ENCODE measurements at regions not wholly inside any gene's neighbourhood (a gene's known extent, or its start where the extent isn't known, plus 50 kb on each side); places are given as distances from the start of the nearest gene placed in this dataset.
A peak's percentile ranks its signal among the peaks of the same experiment; 100 is the strongest.

- no peak for DNase-seq
These were observed 604.9 kb upstream of the KCNMB2 start for GRCh38 chr3:177931346-177931745.

- DNase-seq: no peak
These were observed 603.9 kb upstream of the KCNMB2 start for GRCh38 chr3:177932346-177932745.

GRCh38 chr3:177932750-177933660 is 603.2 kb upstream of the KCNMB2 start:
- peak; percentile 46 for DNase-seq

GRCh38 chr3:177934001-177934891 is 602.0 kb upstream of the KCNMB2 start:
- peak; percentile 99 for DNase-seq

GRCh38 chr3:177935047-177935446 is 601.2 kb upstream of the KCNMB2 start:
- no peak for DNase-seq

- DNase-seq: no peak
These were observed 599.5 kb upstream of the KCNMB2 start for GRCh38 chr3:177936721-177937120.

DNA sequence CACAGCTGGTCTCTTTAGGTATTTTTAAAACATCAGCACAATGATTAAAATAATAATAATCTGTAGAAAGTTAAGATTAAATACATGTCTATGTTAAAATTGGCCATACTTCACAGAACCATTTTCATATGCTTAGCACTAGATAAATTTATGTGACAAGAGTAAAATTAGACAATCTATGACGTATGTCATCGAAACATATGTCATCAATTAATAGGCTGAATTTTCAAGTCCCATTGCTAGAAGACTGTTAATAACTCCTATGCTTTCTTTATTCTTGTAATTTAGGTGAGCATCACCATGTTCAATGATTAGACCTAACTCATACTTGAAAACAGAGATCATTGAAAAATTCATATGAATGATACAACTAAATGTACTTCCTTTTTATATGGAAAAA is 593.3 kb upstream of the KCNMB2 start:
- DNase-seq: no peak

- peak; percentile 30 for DNase-seq
These were observed 592.0 kb upstream of the KCNMB2 start for GRCh38 chr3:177944228-177944661.

GRCh38 chr3:177946048-177946447 is 590.2 kb upstream of the KCNMB2 start:
- DNase-seq: peak; percentile 85

- no peak for DNase-seq
These were observed 589.7 kb upstream of the KCNMB2 start for GRCh38 chr3:177946497-177946896.

- DNase-seq: no peak
These were observed 589.3 kb upstream of the KCNMB2 start for GRCh38 chr3:177946936-177947335.

DNA sequence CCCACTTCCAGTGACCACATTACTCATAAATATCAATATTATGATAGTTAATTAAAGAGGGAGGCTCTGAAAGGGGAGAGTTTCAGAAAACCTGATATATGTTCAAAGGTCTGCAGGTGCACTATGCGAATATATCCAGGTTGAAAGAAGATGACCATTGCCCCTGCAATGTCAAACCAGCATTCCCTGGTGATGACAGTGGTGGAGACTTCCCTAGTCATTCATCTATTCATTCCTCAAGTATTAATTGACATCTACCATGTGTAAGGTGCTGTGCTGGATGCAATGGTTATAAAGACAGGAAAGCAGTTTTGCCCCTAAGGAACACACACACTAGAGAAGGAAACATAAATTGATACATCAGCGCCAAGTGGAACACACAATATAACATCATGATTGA is 588.3 kb upstream of the KCNMB2 start:
- DNase-seq: no peak

GRCh38 chr3:177948716-177949425 is 587.4 kb upstream of the KCNMB2 start:
- DNase-seq: no peak

DNA sequence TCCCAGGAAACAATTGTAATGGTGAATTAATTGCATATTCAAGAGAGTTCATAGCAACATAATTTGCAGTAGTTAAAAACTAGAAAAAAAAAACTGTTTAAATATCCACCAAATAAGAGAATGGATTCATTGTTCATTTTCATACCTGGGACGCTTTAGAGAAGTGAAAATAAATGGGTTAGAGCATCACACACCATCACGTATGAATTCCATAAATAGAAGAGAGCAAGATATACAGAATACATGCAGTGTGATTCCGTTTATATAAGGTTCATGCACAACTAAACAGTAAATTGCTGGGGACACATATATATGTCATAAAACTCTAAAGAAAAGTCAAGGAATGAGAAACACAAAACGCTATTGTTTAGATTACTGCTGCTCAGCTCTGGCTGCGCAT is 577.0 kb upstream of the KCNMB2 start:
- no peak for DNase-seq

GRCh38 chr3:177960014-177960413 is 576.2 kb upstream of the KCNMB2 start:
- DNase-seq: no peak

- DNase-seq: no peak
These were observed 575.5 kb upstream of the KCNMB2 start for GRCh38 chr3:177960722-177961121.

DNA sequence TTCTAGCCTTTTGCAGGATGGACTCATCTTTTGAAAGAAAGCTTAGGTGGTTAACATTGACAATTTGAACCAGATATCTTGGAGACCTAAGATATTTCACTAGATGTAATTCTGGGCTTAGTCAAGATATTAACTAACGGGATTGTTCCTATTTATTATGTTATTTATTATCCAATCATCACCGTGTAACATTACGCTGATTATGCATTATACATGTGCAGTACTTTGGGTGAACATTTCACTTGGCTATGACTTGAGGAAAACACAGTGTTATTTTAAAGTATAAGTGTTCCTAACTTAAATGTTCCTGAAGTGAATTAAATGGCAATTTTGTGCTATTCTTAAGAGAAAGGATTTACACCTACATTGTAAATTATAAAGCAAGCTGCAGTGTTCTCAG is 574.5 kb upstream of the KCNMB2 start:
- no peak for DNase-seq

DNA sequence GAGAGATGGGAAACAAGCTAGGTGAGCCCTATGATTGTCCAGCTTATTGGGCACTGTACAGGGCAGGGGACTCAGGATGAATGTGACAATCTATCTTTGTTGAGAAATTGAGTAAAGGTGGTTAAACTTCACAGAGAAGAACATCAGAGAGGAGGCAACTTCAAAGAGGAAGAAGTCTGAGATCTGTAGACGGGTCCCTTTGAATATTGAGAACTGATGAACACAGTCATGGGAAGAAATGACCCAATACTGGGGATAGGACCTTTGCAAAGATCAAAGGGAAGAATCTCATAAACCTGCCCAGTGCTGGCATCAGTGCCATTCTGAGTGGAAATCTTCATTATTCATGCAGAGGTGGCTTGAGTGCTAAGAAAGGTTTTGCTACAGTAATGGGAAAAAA is 569.7 kb upstream of the KCNMB2 start:
- DNase-seq: no peak

DNA sequence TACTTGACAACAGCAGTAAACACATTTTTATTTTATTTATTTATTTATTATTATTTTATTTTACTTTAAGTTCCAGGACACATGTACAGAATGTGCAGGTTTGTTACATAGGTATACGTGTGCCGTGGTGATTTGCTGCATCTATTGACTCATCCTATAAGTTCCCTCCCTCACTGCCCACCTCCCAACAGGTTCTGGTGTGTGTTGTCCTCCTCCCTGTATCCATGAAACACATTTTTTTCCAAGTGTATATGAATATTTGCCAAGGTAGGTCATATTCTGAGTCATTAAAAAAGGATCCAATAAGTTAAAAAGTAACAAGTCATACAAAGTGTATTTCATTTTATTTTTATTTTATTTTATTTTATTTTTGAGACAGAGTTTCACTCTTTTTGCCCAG is 567.3 kb upstream of the KCNMB2 start:
- peak; percentile 65 for DNase-seq

DNA sequence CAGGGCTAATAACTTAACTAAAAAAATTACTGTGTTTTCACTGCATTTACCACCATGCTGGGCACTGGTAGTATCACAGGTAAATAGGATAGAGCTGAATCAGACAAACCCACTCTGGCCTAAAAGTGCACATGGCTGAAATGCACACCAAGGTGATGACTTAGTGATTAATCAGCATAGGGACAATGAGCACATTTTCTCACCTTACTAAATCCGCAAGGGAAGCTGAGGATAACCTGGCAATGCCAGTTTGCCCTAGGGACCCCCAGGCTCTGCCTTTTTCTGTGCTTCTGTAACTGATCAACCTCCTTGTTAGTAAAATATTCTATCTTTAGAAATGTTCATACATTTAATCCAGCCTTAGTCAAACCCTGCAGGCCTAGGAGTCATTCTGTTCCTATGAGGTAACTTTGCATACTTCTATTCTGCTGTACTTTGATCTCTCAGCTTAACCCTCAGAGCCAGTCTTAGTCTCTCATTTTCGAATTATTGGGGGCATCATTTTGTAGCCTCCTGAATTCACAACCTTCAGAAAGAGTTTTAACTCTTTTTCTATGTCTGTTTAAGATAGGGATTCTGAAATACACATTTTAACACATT is 562.9 kb upstream of the KCNMB2 start:
- peak; percentile 58 for DNase-seq

GRCh38 chr3:177976241-177976640 is 560.0 kb upstream of the KCNMB2 start:
- DNase-seq: no peak

DNA sequence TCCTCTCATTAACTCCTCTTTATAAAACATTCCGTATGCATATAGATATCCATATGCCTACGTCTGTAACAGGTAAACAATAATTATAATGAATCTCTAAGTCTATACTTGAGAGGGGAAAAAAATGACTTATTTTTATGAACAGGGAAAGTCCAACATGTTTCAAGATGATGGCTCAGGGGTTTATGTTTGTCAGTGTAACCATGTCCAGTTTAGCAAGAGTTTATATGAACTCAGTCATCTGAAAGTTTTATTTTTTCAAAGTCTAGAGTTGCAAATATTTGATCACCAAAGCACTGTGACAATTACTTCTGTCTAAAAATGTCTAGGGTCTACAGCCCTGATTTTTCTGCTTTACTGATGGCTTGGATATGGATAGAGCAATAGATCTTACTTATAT is 559.4 kb upstream of the KCNMB2 start:
- DNase-seq: no peak

All from NCI-H226 (cell line).